GM12872 (cell line): ENCODE measurements at regions not wholly inside any gene's neighbourhood (a gene's known extent, or its start where the extent isn't known, plus 50 kb on each side); places are given as distances from the start of the nearest gene placed in this dataset.

ENCODE experiments used
- CTCF ChIP-seq: IDR thresholded peaks from 3 replicates; pipeline ENCODE4 v1.5.1; 2011; ENCODE audit warnings: low read depth, mild to moderate bottlenecking, low read length, moderate library complexity; ENCODE audit not compliant: insufficient read depth

GRCh38 chr4:11053601-11054220, 369.1 kb upstream of the CLNK start:
- no peak for TF ChIP-seq CTCF

- TF ChIP-seq CTCF: no peak
These were observed 366.6 kb upstream of the CLNK start for GRCh38 chr4:11051181-11051580.

GRCh38 chr4:11050766-11051165, 366.2 kb upstream of the CLNK start:
- TF ChIP-seq CTCF: no peak

- no peak for TF ChIP-seq CTCF
These were observed 364.4 kb upstream of the CLNK start for GRCh38 chr4:11049001-11049400.

- no peak for TF ChIP-seq CTCF
These were observed 358.2 kb upstream of the CLNK start for GRCh38 chr4:11042760-11043159.

GRCh38 chr4:11039634-11040131, 355.1 kb upstream of the CLNK start:
- no peak for TF ChIP-seq CTCF

- TF ChIP-seq CTCF: no peak
These were observed 354.4 kb upstream of the CLNK start for GRCh38 chr4:11038926-11039325.

- TF ChIP-seq CTCF: no peak
These were observed 353.1 kb upstream of the CLNK start for GRCh38 chr4:11037637-11038036.
